GM18498 (cell line): ENCODE measurements at regions not wholly inside any gene's neighbourhood (a gene's known extent, or its start where the extent isn't known, plus 50 kb on each side); places are given as distances from the start of the nearest gene placed in this dataset.

Source experiments
- ATAC-seq: cut with Tn5 transposase; IDR thresholded peaks from one replicate; pipeline ENCODE4 v1.9.1; 2021; ENCODE audit warnings: mild to moderate bottlenecking, moderate library complexity; ENCODE audit not compliant: unreplicated experiment

GRCh38 chr2:2935445-2936149, 442.0 kb downstream of the EIPR1 start:
- no peak for ATAC-seq

GRCh38 chr2:2933426-2933825, 444.2 kb downstream of the EIPR1 start:
- no peak for ATAC-seq

GRCh38 chr2:2932692-2933305, 444.8 kb downstream of the EIPR1 start:
- ATAC-seq, result no peak

- ATAC-seq, result no peak
These were observed 445.4 kb downstream of the EIPR1 start for GRCh38 chr2:2932189-2932588.

GRCh38 chr2:2931318-2932075, 446.1 kb downstream of the EIPR1 start:
- no peak for ATAC-seq

GRCh38 chr2:2930841-2931240, 446.8 kb downstream of the EIPR1 start:
- ATAC-seq, result no peak

- peak; percentile 42 for ATAC-seq
These were observed 450.8 kb downstream of the EIPR1 start for GRCh38 chr2:2926858-2927175.

GRCh38 chr2:2926009-2926857, 451.4 kb downstream of the EIPR1 start:
- peak; percentile 56 for ATAC-seq

GRCh38 chr2:2922156-2922555, 455.5 kb downstream of the EIPR1 start:
- no peak for ATAC-seq

GRCh38 chr2:2921011-2921720, 456.5 kb downstream of the EIPR1 start:
- ATAC-seq, result no peak

GRCh38 chr2:2919574-2920365, 457.8 kb downstream of the EIPR1 start:
- ATAC-seq, result no peak

GRCh38 chr2:2919026-2919425, 458.6 kb downstream of the EIPR1 start:
- ATAC-seq, result no peak

- ATAC-seq, result no peak
These were observed 461.0 kb downstream of the EIPR1 start for GRCh38 chr2:2916621-2917020.

GRCh38 chr2:2914252-2914651, 463.4 kb downstream of the EIPR1 start:
- ATAC-seq, result no peak

GRCh38 chr2:2913601-2914120, 464.0 kb downstream of the EIPR1 start:
- no peak for ATAC-seq

- no peak for ATAC-seq
These were observed 464.9 kb downstream of the EIPR1 start for GRCh38 chr2:2912731-2913130.

GRCh38 chr2:2912293-2912692, 465.3 kb downstream of the EIPR1 start:
- no peak for ATAC-seq

- ATAC-seq, result no peak
These were observed 467.4 kb downstream of the EIPR1 start for GRCh38 chr2:2910259-2910658.
